OCI-LY1 (cell line): ENCODE measurements at regions not wholly inside any gene's neighbourhood (a gene's known extent, or its start where the extent isn't known, plus 50 kb on each side); places are given as distances from the start of the nearest gene placed in this dataset.

Source experiments
- H2AFZ ChIP-seq: fragments of 200-600 bp; sonication (generic), shearing (Covaris generic); 2 replicates; pipeline ENCODE4 v1.6.0; 2014; ENCODE audit warnings: antibody characterized with exemption, mild to moderate bottlenecking, low read length
- H3F3A ChIP-seq: fragments of 200-600 bp; sonication (generic), shearing (Covaris generic); 2 replicates; pipeline ENCODE4 v1.6.0; 2014; ENCODE audit warnings: mild to moderate bottlenecking, antibody characterized with exemption, low read length, moderate library complexity; ENCODE audit not compliant: insufficient read depth
- H3K27ac ChIP-seq: fragments of 200-600 bp; sonication (generic); 2 replicates; pipeline ENCODE4 v1.5.1; 2014; ENCODE audit warnings: low read length, mixed run types, mild to moderate bottlenecking, low read depth; ENCODE audit not compliant: poor library complexity, severe bottlenecking
- H3K27me3 ChIP-seq: fragments of 200-600 bp; sonication (generic); 2 replicates; pipeline ENCODE4 v1.6.0; 2014; ENCODE audit warnings: antibody characterized with exemption, mild to moderate bottlenecking, low read length, moderate library complexity; ENCODE audit not compliant: insufficient read depth
- H3K36me3 ChIP-seq: fragments of 200-600 bp; sonication (generic); 2 replicates; pipeline ENCODE4 v1.6.1; 2014; ENCODE audit warnings: mild to moderate bottlenecking, antibody characterized with exemption, low read length, moderate library complexity, mixed read lengths; ENCODE audit not compliant: insufficient read depth
- H3K4me1 ChIP-seq: fragments of 200-600 bp; sonication (generic); 2 replicates; pipeline ENCODE4 v1.5.1; 2014; ENCODE audit warnings: mild to moderate bottlenecking, low read length, moderate library complexity; ENCODE audit not compliant: insufficient read depth, severe bottlenecking
- H3K4me2 ChIP-seq: fragments of 200-600 bp; sonication (generic), shearing (Covaris generic); 2 replicates; pipeline ENCODE4 v1.6.1; 2014; ENCODE audit warnings: low read length
- H3K4me3 ChIP-seq: fragments of 200-600 bp; sonication (generic); 2 replicates; pipeline ENCODE4 v1.5.1; 2014; ENCODE audit warnings: low read length, low read depth, mild to moderate bottlenecking, mixed read lengths; ENCODE audit not compliant: poor library complexity, severe bottlenecking
- H3K79me2 ChIP-seq: fragments of 200-600 bp; shearing (Covaris generic); 2 replicates; pipeline ENCODE4 v1.6.1; 2016; ENCODE audit warnings: mixed run types, low read length, mixed read lengths; ENCODE audit not compliant: insufficient read depth
- H3K9ac ChIP-seq: fragments of 200-600 bp; sonication (generic), shearing (Covaris generic); 2 replicates; pipeline ENCODE4 v1.6.1; 2014; ENCODE audit warnings: mild to moderate bottlenecking, low read length, mixed read lengths
- H3K9me2 ChIP-seq: fragments of 200-600 bp; sonication (generic), shearing (Covaris generic); 2 replicates; pipeline ENCODE4 v1.6.1; 2014; ENCODE audit warnings: low read depth, mild to moderate bottlenecking, low read length, mixed read lengths
- H3K9me3 ChIP-seq: fragments of 200-600 bp; shearing (Covaris generic); 2 replicates; pipeline ENCODE4 v1.6.1; 2014; ENCODE audit warnings: low read length, mixed read lengths
- H4K20me1 ChIP-seq: fragments of 200-600 bp; sonication (generic), shearing (Covaris generic); 2 replicates; pipeline ENCODE4 v1.6.0; 2016; ENCODE audit warnings: mild to moderate bottlenecking, low read length; ENCODE audit not compliant: insufficient read depth
- CTCF ChIP-seq: fragments of 200-600 bp; sonication (generic), shearing (Covaris generic); IDR thresholded peaks from 2 replicates; pipeline ENCODE4 v1.5.1; 2017; ENCODE audit warnings: mild to moderate bottlenecking, antibody characterized with exemption, low read length, moderate library complexity, mixed read lengths
- EZH2 ChIP-seq: fragments of 200-600 bp; sonication (generic), shearing (Covaris generic); IDR thresholded peaks from 2 replicates; pipeline ENCODE4 v1.8.0; 2017; ENCODE audit warnings: borderline replicate concordance, mixed run types, mild to moderate bottlenecking, antibody characterized with exemption, low read length, moderate library complexity, mixed read lengths

GRCh38 chr14:43481864-43482263, 1025.2 kb downstream of the FSCB start:
- Histone ChIP-seq H3K27me3 (no peaks in the 10 kb centered on the region), H4K20me1 (no peaks in the 10 kb centered on the region), H3K4me1 (no peaks in the 10 kb centered on the region), H3K79me2 (no peaks in the 10 kb centered on the region), H3K4me2 (no peak overlapping the region), H2AFZ (no peak overlapping the region), H3F3A (no peaks in the 10 kb centered on the region), H3K4me3 (no peak overlapping the region), H3K9ac (no peak overlapping the region), H3K9me3 (no peaks in the 10 kb centered on the region), H3K9me2 (no peaks in the 10 kb centered on the region), H3K27ac (no peak overlapping the region), H3K36me3 (no peaks in the 10 kb centered on the region)
- TF ChIP-seq EZH2 (no peak), CTCF (peak; percentile 29; the same call in 1 of the 2 replicates)

- no peaks in the 10 kb centered on the region for H3K9me3 ChIP-seq
- H3K27ac ChIP-seq, result no peak overlapping the region
- H3K4me3 ChIP-seq, result no peak overlapping the region
- no peaks in the 10 kb centered on the region for H3K79me2 ChIP-seq
- no peaks in the 10 kb centered on the region for H3K4me1 ChIP-seq
- H3K9ac ChIP-seq, result no peak overlapping the region
- TF ChIP-seq EZH2 (no peak), CTCF (no peak)
- no peaks in the 10 kb centered on the region for H3K36me3 ChIP-seq
- H3K9me2 ChIP-seq, result no peaks in the 10 kb centered on the region
- H3F3A ChIP-seq, result no peaks in the 10 kb centered on the region
- H3K27me3 ChIP-seq, result no peaks in the 10 kb centered on the region
- H2AFZ ChIP-seq, result no peak overlapping the region
- H3K4me2 ChIP-seq, result no peak overlapping the region
- H4K20me1 ChIP-seq, result no peaks in the 10 kb centered on the region
These were observed 1026.1 kb downstream of the FSCB start for GRCh38 chr14:43480976-43481375.

GRCh38 chr14:43479596-43480195, 1027.4 kb downstream of the FSCB start:
- no peaks in the 10 kb centered on the region for H4K20me1 ChIP-seq
- H3K9me2 ChIP-seq, result no peaks in the 10 kb centered on the region
- H2AFZ ChIP-seq, result no peak overlapping the region
- no peak overlapping the region for H3K4me3 ChIP-seq
- H3K27ac ChIP-seq, result no peak overlapping the region
- no peak overlapping the region for H3K9ac ChIP-seq
- no peaks in the 10 kb centered on the region for H3K4me1 ChIP-seq
- TF ChIP-seq CTCF, result no peak
- no peak for TF ChIP-seq EZH2
- H3K9me3 ChIP-seq, result no peaks in the 10 kb centered on the region
- no peaks in the 10 kb centered on the region for H3K27me3 ChIP-seq
- H3K36me3 ChIP-seq, result no peaks in the 10 kb centered on the region
- H3K4me2 ChIP-seq, result no peak overlapping the region
- H3F3A ChIP-seq, result no peaks in the 10 kb centered on the region
- no peaks in the 10 kb centered on the region for H3K79me2 ChIP-seq
